ENCODE measurements at regions not wholly inside any gene's neighbourhood (a gene's known extent, or its start where the extent isn't known, plus 50 kb on each side); places are given as distances from the start of the nearest gene placed in this dataset.

GRCh38 chr18:27242392-27243047 is 57.4 kb upstream of the CHST9 start:
- TF ChIP-seq YY1 (IDR thresholded peaks at IDR 0.05; ENCODE audit: insufficient read depth, insufficient read length) = no peak
- no peak for TF ChIP-seq SUZ12 (IDR thresholded peaks at IDR 0.05; ENCODE audit: extremely low read depth, insufficient read depth, insufficient read length)
- TF ChIP-seq ZNF274 (IDR thresholded peaks at IDR 0.05; ENCODE audit: low read depth, low read length) = no peak
- Histone ChIP-seq H3K4me3 (ENCODE audit: insufficient read length, low read depth) (no peak overlapping the region), H3K36me3 (ENCODE audit: insufficient read depth, insufficient read length, low read length) (no peaks in the 10 kb centered on the region), H3K27me3 (ENCODE audit: insufficient read depth, insufficient read length) (no peaks in the 10 kb centered on the region), H3K9ac (ENCODE audit: insufficient read length, low read depth) (no peak overlapping the region), H3K9me3 (ENCODE audit: insufficient read depth, low read length) (no peaks in the 10 kb centered on the region), H3K4me1 (ENCODE audit: insufficient read depth, insufficient read length) (no peaks in the 10 kb centered on the region)
- DNase-seq (ENCODE audit: low read depth, low spot score) = no peak

- Histone ChIP-seq H3K4me1 (ENCODE audit: insufficient read depth, insufficient read length) (no peaks in the 10 kb centered on the region), H3K36me3 (ENCODE audit: insufficient read depth, insufficient read length, low read length) (no peaks in the 10 kb centered on the region), H3K27me3 (ENCODE audit: insufficient read depth, insufficient read length) (no peaks in the 10 kb centered on the region), H3K4me3 (ENCODE audit: insufficient read length, low read depth) (no peak overlapping the region), H3K9ac (ENCODE audit: insufficient read length, low read depth) (no peak overlapping the region), H3K9me3 (ENCODE audit: insufficient read depth, low read length) (no peaks in the 10 kb centered on the region)
- no peak for DNase-seq (ENCODE audit: low read depth, low spot score)
- TF ChIP-seq YY1 (IDR thresholded peaks at IDR 0.05; ENCODE audit: insufficient read depth, insufficient read length) = no peak
- TF ChIP-seq SUZ12 (IDR thresholded peaks at IDR 0.05; ENCODE audit: extremely low read depth, insufficient read depth, insufficient read length) = no peak
- no peak for TF ChIP-seq ZNF274 (IDR thresholded peaks at IDR 0.05; ENCODE audit: low read depth, low read length)
These were observed 55.3 kb upstream of the CHST9 start for GRCh38 chr18:27240383-27240782.

GRCh38 chr18:27239669-27240068 is 54.6 kb upstream of the CHST9 start:
- Histone ChIP-seq H3K36me3 (ENCODE audit: insufficient read depth, insufficient read length, low read length) (no peaks in the 10 kb centered on the region), H3K9ac (ENCODE audit: insufficient read length, low read depth) (no peak overlapping the region), H3K27me3 (ENCODE audit: insufficient read depth, insufficient read length) (no peaks in the 10 kb centered on the region), H3K4me1 (ENCODE audit: insufficient read depth, insufficient read length) (no peaks in the 10 kb centered on the region), H3K9me3 (ENCODE audit: insufficient read depth, low read length) (no peaks in the 10 kb centered on the region), H3K4me3 (ENCODE audit: insufficient read length, low read depth) (no peak overlapping the region)
- DNase-seq (ENCODE audit: low read depth, low spot score) = no peak
- TF ChIP-seq SUZ12 (IDR thresholded peaks at IDR 0.05; ENCODE audit: extremely low read depth, insufficient read depth, insufficient read length) = no peak
- TF ChIP-seq ZNF274 (IDR thresholded peaks at IDR 0.05; ENCODE audit: low read depth, low read length) = no peak
- TF ChIP-seq YY1 (IDR thresholded peaks at IDR 0.05; ENCODE audit: insufficient read depth, insufficient read length) = no peak

GRCh38 chr18:27235218-27235870 is 50.2 kb upstream of the CHST9 start:
- Histone ChIP-seq H3K4me3 (ENCODE audit: insufficient read length, low read depth) (no peak overlapping the region), H3K4me1 (ENCODE audit: insufficient read depth, insufficient read length) (no peaks in the 10 kb centered on the region), H3K9me3 (ENCODE audit: insufficient read depth, low read length) (no peaks in the 10 kb centered on the region), H3K36me3 (ENCODE audit: insufficient read depth, insufficient read length, low read length) (no peaks in the 10 kb centered on the region), H3K9ac (ENCODE audit: insufficient read length, low read depth) (no peak overlapping the region), H3K27me3 (ENCODE audit: insufficient read depth, insufficient read length) (no peaks in the 10 kb centered on the region)
- no peak for DNase-seq (ENCODE audit: low read depth, low spot score)
- TF ChIP-seq ZNF274 (IDR thresholded peaks at IDR 0.05; ENCODE audit: low read depth, low read length) (no peak), SUZ12 (IDR thresholded peaks at IDR 0.05; ENCODE audit: extremely low read depth, insufficient read depth, insufficient read length) (no peak), YY1 (IDR thresholded peaks at IDR 0.05; ENCODE audit: insufficient read depth, insufficient read length) (no peak)
